ENCODE measurements at regions not wholly inside any gene's neighbourhood (a gene's known extent, or its start where the extent isn't known, plus 50 kb on each side); places are given as distances from the start of the nearest gene placed in this dataset.
"Not testable (repeated sequence)": the region's sequence is repeated elsewhere in the genome, so short reads cannot be mapped to it uniquely, and the experiment has no call there.

DNA sequence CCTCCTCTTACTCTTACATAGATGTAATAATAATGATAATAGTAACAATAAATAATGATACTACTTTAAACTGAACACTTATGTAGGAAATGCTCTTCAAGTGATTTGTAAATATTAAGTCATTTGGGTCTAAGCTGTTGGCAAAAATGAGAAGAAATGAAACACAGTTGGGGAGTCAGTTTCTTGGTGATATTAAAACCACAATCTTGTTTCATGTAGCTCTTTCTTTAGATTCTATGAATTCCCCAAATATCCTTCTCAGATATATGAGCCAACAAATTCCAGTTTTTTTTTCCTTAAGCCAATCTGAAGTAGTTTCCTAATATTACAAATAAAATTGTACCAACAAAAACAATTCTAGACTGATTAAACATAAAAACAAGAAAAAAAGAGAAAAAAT is 1115.6 kb upstream of the CNTN5 start:
- DNase-seq = no peak
- Histone ChIP-seq H3K4me3 (no peak overlapping the region), H3K36me3 (no peaks in the 10 kb centered on the region), H3K4me1 (no peaks in the 10 kb centered on the region), H3K27me3 (no peaks in the 10 kb centered on the region), H3K27ac (no peak overlapping the region), H3K9me3 (no peaks in the 10 kb centered on the region)
- no peak for TF ChIP-seq POLR2A (IDR thresholded peaks at IDR 0.05)
- TF ChIP-seq, protein P1, sequence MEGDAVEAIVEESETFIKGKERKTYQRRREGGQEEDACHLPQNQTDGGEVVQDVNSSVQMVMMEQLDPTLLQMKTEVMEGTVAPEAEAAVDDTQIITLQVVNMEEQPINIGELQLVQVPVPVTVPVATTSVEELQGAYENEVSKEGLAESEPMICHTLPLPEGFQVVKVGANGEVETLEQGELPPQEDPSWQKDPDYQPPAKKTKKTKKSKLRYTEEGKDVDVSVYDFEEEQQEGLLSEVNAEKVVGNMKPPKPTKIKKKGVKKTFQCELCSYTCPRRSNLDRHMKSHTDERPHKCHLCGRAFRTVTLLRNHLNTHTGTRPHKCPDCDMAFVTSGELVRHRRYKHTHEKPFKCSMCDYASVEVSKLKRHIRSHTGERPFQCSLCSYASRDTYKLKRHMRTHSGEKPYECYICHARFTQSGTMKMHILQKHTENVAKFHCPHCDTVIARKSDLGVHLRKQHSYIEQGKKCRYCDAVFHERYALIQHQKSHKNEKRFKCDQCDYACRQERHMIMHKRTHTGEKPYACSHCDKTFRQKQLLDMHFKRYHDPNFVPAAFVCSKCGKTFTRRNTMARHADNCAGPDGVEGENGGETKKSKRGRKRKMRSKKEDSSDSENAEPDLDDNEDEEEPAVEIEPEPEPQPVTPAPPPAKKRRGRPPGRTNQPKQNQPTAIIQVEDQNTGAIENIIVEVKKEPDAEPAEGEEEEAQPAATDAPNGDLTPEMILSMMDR (IDR thresholded peaks at IDR 0.05) = no peak
- intact Hi-C loops (cut with DNase I) = no loop called here

DNA sequence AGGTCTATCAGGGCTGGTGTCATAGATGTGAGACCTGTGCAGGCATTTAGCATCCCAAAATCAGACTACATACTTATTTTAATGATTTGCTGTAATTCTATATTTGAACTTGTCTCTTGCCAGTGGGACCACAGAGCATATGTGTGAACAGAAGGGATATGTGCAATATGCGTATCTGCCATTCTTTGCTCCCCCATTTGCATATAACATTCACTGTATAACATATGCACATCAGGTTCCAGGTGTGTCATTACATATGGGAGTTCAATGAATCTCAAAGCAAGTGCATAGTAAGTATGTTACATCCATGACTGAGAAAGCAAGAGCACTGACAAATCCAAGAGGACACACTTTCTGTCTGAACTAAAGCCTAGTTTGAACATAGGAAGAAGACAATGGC is 1115.1 kb upstream of the CNTN5 start:
- H3K27me3 ChIP-seq = no peaks in the 10 kb centered on the region
- H3K4me1 ChIP-seq = no peaks in the 10 kb centered on the region
- H3K9me3 ChIP-seq = no peaks in the 10 kb centered on the region
- intact Hi-C loops (cut with DNase I) = no loop called here
- WGBS, 2 donors = 91 to 100% methylated on average over 1 of the region's 1 CpG
- H3K27ac ChIP-seq = no peak overlapping the region
- no peaks in the 10 kb centered on the region for H3K36me3 ChIP-seq
- no peak overlapping the region for H3K4me3 ChIP-seq
- no peak for DNase-seq
- TF ChIP-seq, protein P1 (IDR thresholded peaks at IDR 0.05) = no peak
- no peak for TF ChIP-seq POLR2A (IDR thresholded peaks at IDR 0.05)

DNA sequence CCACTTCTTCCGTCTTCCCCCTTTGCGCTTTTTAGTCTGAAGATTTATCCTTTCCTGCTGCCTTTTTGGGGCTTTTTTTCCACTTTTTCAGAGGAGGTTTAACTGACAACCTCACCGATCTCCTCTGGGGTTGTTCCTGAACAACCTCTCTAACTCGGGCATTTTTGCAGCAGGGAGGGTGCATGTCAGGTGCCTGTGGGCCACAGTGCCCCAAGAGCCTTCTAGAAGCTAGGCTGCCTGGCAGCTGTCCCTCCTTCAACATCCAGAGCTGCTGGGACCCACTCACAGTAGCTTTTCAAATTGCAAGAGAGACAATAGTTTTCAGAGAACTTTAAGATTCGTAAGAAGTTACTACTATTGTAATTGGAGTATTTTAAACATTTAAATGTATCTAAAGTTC is 1112.4 kb upstream of the CNTN5 start:
- no peak for TF ChIP-seq POLR2A (IDR thresholded peaks at IDR 0.05)
- TF ChIP-seq, protein P1 (IDR thresholded peaks at IDR 0.05) = no peak
- Histone ChIP-seq H3K4me3 (no peak overlapping the region), H3K36me3 (no peaks in the 10 kb centered on the region), H3K9me3 (no peaks in the 10 kb centered on the region), H3K27ac (no peak overlapping the region), H3K27me3 (no peaks in the 10 kb centered on the region), H3K4me1 (no peaks in the 10 kb centered on the region)
- no peak for DNase-seq
- intact Hi-C loops (cut with DNase I) = no loop called here
- 73 to 96% methylated on average over 5 of the region's 5 CpGs for WGBS, 2 donors

DNA sequence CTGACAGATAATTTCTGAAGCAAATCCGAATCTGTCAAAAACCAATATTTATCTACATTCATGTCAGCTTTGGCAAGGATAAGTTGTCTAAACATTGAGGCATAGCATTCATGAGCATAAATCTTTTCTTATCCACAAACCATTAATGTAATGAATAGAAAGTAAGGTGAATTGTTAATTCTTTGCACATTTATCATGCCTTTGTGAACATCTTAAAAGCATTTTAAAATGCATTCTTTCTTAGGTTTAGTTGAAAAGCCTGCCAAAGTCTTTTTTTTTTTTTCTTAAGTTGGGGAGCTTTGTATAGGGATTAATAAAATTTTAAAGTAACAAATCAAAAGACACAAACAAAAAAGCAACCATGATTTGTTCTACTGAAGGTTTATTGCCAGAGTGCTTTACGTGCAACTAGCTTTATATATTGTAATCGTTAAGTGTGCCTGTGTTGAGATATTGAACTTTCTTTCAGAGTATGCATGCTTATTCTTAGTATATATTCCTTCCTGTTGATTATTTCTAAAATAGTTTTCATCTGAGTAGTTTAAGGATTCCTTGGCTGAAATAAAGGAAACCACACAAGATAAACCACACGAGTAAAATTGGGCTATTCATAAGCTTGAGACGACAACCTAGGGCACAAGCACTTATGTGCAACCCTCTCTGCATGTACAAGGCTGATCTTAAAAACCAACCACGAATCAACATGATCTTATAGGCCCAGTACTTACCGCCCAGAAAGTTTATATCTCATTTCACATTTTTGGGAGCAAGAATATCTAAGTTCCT is 1110.9 kb upstream of the CNTN5 start:
- Histone ChIP-seq H3K9me3 (no peaks in the 10 kb centered on the region), H3K27me3 (no peaks in the 10 kb centered on the region), H3K36me3 (no peaks in the 10 kb centered on the region), H3K4me3 (no peak overlapping the region), H3K4me1 (no peaks in the 10 kb centered on the region), H3K27ac (no peak overlapping the region)
- no peak for DNase-seq
- intact Hi-C loops (cut with DNase I) = no loop called here
- TF ChIP-seq, protein P1 (IDR thresholded peaks at IDR 0.05) = no peak
- no peak for TF ChIP-seq POLR2A (IDR thresholded peaks at IDR 0.05)
- WGBS, 2 donors = 31 to 32% methylated on average over 7 of the region's 7 CpGs

DNA sequence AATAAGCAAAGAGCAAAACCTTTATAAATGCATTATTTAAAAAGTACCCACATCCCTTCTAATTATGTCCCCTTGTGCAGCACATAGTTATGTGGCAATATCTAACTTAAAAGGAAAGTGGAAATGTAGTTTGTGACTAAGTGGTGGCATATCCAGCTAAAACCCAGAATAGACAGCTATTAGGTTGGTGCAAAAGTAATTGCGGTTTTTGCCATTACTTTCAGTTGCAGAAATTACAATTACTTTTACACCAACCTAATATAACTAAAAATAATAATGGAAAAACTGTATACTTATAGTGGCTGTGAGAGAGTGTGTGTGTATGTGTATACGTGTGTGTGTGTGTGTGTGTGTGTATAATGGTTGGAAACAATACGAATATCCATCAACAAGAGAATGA is 1108.1 kb upstream of the CNTN5 start:
- Histone ChIP-seq H3K27ac (no peak overlapping the region), H3K4me3 (no peak overlapping the region), H3K27me3 (no peaks in the 10 kb centered on the region), H3K36me3 (no peaks in the 10 kb centered on the region), H3K9me3 (no peaks in the 10 kb centered on the region), H3K4me1 (no peaks in the 10 kb centered on the region)
- intact Hi-C loops (cut with DNase I) = no loop called here
- 66 to 74% methylated on average over 3 of the region's 3 CpGs for WGBS, 2 donors
- no peak for TF ChIP-seq POLR2A (IDR thresholded peaks at IDR 0.05)
- TF ChIP-seq, protein P1 (IDR thresholded peaks at IDR 0.05) = no peak
- no peak for DNase-seq

- H3K36me3 ChIP-seq; intact Hi-C loops (cut with DNase I); H3K4me3 ChIP-seq; H3K27ac ChIP-seq; H3K9me3 ChIP-seq; DNase-seq; H3K4me1 ChIP-seq; H3K27me3 ChIP-seq: not testable (repeated sequence)
- 89% methylated on average over 10 of the region's 10 CpGs; no CpG with 5 or more reads in 1 of the 2 donors for WGBS, 2 donors
Observed at GRCh38 chr11:97922933-97923332, 1097.8 kb upstream of the CNTN5 start.

Measured in esophagus squamous epithelium (tissue), 5 donors.